ENCODE measurements at regions not wholly inside any gene's neighbourhood (a gene's known extent, or its start where the extent isn't known, plus 50 kb on each side); places are given as distances from the start of the nearest gene placed in this dataset.

- TF ChIP-seq CTCF (IDR thresholded peaks at IDR 0.05) (no peak), POLR2AphosphoS5 (IDR thresholded peaks at IDR 0.05) (no peak)
These were observed 198.5 kb upstream of the TARS1 start for GRCh38 chr5:33242277-33242676.
